ENCODE measurements at regions not wholly inside any gene's neighbourhood (a gene's known extent, or its start where the extent isn't known, plus 50 kb on each side); places are given as distances from the start of the nearest gene placed in this dataset.

- Histone ChIP-seq H3K36me3 (no peaks in the 10 kb centered on the region), H3K9me3 (no peaks in the 10 kb centered on the region), H3K27me3 (no peaks in the 10 kb centered on the region), H3K27ac (no peak overlapping the region), H3K4me3 (replicated peaks in 1 of 3) (no peak overlapping the region), H3K4me1 (no peaks in the 10 kb centered on the region)
- 70 to 81% methylated on average over 3 of the region's 3 CpGs for WGBS, 2 donors
- intact Hi-C loops (cut with DNase I): no loop called here
- DNase-seq: no peak
- TF ChIP-seq POLR2A (IDR thresholded peaks at IDR 0.05): no peak
- TF ChIP-seq, protein P1, sequence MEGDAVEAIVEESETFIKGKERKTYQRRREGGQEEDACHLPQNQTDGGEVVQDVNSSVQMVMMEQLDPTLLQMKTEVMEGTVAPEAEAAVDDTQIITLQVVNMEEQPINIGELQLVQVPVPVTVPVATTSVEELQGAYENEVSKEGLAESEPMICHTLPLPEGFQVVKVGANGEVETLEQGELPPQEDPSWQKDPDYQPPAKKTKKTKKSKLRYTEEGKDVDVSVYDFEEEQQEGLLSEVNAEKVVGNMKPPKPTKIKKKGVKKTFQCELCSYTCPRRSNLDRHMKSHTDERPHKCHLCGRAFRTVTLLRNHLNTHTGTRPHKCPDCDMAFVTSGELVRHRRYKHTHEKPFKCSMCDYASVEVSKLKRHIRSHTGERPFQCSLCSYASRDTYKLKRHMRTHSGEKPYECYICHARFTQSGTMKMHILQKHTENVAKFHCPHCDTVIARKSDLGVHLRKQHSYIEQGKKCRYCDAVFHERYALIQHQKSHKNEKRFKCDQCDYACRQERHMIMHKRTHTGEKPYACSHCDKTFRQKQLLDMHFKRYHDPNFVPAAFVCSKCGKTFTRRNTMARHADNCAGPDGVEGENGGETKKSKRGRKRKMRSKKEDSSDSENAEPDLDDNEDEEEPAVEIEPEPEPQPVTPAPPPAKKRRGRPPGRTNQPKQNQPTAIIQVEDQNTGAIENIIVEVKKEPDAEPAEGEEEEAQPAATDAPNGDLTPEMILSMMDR (IDR thresholded peaks at IDR 0.05): no peak
Observed at GRCh38 chr3:64927689-64928088, 239.9 kb upstream of the ADAMTS9 start.

DNA sequence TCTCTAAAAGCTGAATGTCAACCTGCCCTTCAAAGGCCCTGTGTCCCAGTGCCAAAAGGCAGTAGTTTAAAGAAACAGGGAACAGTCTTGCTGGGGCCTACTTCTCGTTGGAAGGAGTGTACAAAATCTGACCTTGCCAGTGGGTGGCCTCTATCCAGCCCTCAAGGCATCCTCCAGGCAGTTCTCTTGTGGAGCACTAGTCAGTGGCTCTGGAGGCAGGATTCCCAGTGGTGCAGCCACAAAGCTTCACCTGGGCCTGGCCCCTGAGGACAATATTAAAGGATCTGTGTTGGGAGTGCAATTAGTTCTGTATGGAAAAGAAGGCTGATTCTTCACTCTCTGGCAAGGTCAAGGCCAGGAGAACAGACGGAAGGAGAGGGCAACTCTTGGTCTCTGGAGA lies 237.8 kb upstream of the ADAMTS9 start:
- Histone ChIP-seq H3K27me3 (no peaks in the 10 kb centered on the region), H3K9me3 (no peaks in the 10 kb centered on the region), H3K4me1 (no peaks in the 10 kb centered on the region), H3K27ac (no peak overlapping the region), H3K4me3 (replicated peaks in 1 of 3) (no peak overlapping the region), H3K36me3 (no peaks in the 10 kb centered on the region)
- intact Hi-C loops (cut with DNase I): no loop called here
- DNase-seq: no peak
- 50% methylated on average over 2 of the region's 2 CpGs for WGBS, 2 donors
- no peak for TF ChIP-seq POLR2A (IDR thresholded peaks at IDR 0.05)
- TF ChIP-seq, protein P1 (IDR thresholded peaks at IDR 0.05): no peak

- H3K4me1 ChIP-seq: no peaks in the 10 kb centered on the region
- H3K27me3 ChIP-seq: no peaks in the 10 kb centered on the region
- H3K36me3 ChIP-seq: no peaks in the 10 kb centered on the region
- H3K4me3 ChIP-seq (replicated peaks in 1 of 3): no peak overlapping the region
- no peaks in the 10 kb centered on the region for H3K9me3 ChIP-seq
- H3K27ac ChIP-seq: no peak overlapping the region
- no peak for TF ChIP-seq POLR2A (IDR thresholded peaks at IDR 0.05)
- TF ChIP-seq, protein P1 (IDR thresholded peaks at IDR 0.05): no peak
- intact Hi-C loops (cut with DNase I): no loop called here
- 66 to 94% methylated on average over 2 of the region's 2 CpGs for WGBS, 2 donors
- DNase-seq: no peak
Observed at GRCh38 chr3:64924961-64925360, 237.2 kb upstream of the ADAMTS9 start.

GRCh38 chr3:64922213-64922612 lies 234.4 kb upstream of the ADAMTS9 start:
- 75 to 86% methylated on average over 2 of the region's 2 CpGs for WGBS, 2 donors
- no peaks in the 10 kb centered on the region for H3K9me3 ChIP-seq
- no peaks in the 10 kb centered on the region for H3K36me3 ChIP-seq
- H3K27me3 ChIP-seq: no peaks in the 10 kb centered on the region
- H3K4me1 ChIP-seq: no peaks in the 10 kb centered on the region
- no peak overlapping the region for H3K27ac ChIP-seq
- no peak for DNase-seq
- TF ChIP-seq POLR2A (IDR thresholded peaks at IDR 0.05): no peak
- TF ChIP-seq, protein P1 (IDR thresholded peaks at IDR 0.05): no peak
- no peak overlapping the region for H3K4me3 ChIP-seq (replicated peaks in 1 of 3)
- intact Hi-C loops (cut with DNase I): no loop called here

DNA sequence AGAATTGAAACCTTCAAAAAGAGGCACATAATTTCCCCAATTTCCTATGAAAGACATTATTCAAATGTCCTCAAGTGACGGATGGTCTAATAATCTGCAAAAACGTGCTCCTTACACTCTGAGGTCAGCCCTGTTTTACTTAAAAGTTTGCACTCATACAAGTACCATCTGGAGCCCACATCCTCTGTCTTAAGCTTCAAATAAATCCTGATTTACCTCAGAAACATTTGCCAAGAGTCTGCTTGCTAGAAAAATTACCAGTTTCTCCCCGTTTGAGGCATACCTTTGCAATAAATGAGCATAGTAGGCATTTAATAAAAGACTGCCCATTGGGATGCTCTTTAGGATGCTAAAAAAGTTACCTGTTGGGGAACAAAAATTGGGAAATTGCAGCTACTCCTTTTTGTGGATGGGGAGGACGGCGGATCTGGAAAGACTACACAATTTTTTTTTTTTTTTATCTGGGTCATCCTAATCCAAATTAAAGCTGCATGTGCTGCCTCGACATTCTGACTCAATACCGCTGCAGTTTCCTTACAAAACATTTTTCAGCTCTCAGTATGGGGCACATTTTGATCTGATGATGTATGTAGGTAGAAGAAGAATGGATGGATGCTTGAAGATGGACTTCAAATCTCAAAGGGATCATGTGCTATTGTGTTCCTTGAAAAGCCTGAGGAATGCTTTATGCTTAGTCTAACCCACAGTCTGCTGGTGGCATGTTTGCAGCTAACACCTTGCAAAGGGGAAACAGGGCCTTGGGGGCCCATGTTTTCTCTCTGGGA lies 233.7 kb upstream of the ADAMTS9 start:
- intact Hi-C loops (cut with DNase I): no loop called here
- Histone ChIP-seq H3K4me3 (replicated peaks in 1 of 3) (no peak overlapping the region), H3K4me1 (peaks cover 2 to 6% of the 10 kb centered on the region in 2 donors), H3K9me3 (no peaks in the 10 kb centered on the region), H3K36me3 (no peaks in the 10 kb centered on the region), H3K27ac (no peak overlapping the region), H3K27me3 (no peaks in the 10 kb centered on the region)
- TF ChIP-seq POLR2A (IDR thresholded peaks at IDR 0.05): no peak
- TF ChIP-seq, protein P1 (IDR thresholded peaks at IDR 0.05): no peak
- 87 to 89% methylated on average over 7 of the region's 7 CpGs for WGBS, 2 donors
- DNase-seq: no peak

Data from thyroid gland (tissue), 4 donors.